GM23338 (cell line): ENCODE measurements at regions not wholly inside any gene's neighbourhood (a gene's known extent, or its start where the extent isn't known, plus 50 kb on each side); places are given as distances from the start of the nearest gene placed in this dataset.

Experiments used
- ATAC-seq: fragments of 200-7000 bp; cut with Tn5 transposase; 3 replicates; pipeline ENCODE4 v1.9.1; 2020
- DNase-seq: peaks from one replicate; pipeline ENCODE4 v3.0.0-alpha.2; 2015; ENCODE audit warnings: low spot score
- H2AFZ ChIP-seq: fragments of 200-600 bp; sonication (generic); 2 replicates; pipeline ENCODE4 v1.8.0; 2016; ENCODE audit warnings: antibody characterized with exemption, mild to moderate bottlenecking, moderate library complexity
- H3F3A ChIP-seq: fragments of 200-600 bp; sonication (generic); replicated peaks from 2 replicates; pipeline ENCODE4 v1.8.0; 2017; ENCODE audit warnings: antibody characterized with exemption, mixed run types, low read depth
- H3K27ac ChIP-seq: fragments of 200-600 bp; sonication (generic); 2 replicates; pipeline ENCODE4 v1.6.1; 2016; ENCODE audit warnings: low read depth
- H3K27me3 ChIP-seq: fragments of 200-600 bp; sonication (generic); 2 replicates; pipeline ENCODE4 v1.8.0; 2016; ENCODE audit warnings: mild to moderate bottlenecking, mixed run types, moderate library complexity; ENCODE audit not compliant: insufficient read depth
- H3K36me3 ChIP-seq: fragments of 200-600 bp; sonication (generic); 2 replicates; pipeline ENCODE4 v1.8.0; 2016; ENCODE audit warnings: mild to moderate bottlenecking; ENCODE audit not compliant: insufficient read depth
- H3K4me1 ChIP-seq: fragments of 200-600 bp; sonication (generic); 2 replicates; pipeline ENCODE4 v1.8.0; 2016; ENCODE audit warnings: mild to moderate bottlenecking, moderate library complexity; ENCODE audit not compliant: insufficient read depth
- H3K4me2 ChIP-seq: fragments of 200-600 bp; sonication (generic); 2 replicates; pipeline ENCODE4 v1.7.1; 2017; ENCODE audit warnings: mixed run types
- H3K4me3 ChIP-seq: fragments of 200-600 bp; sonication (generic); 2 replicates; pipeline ENCODE4 v1.6.1; 2016; ENCODE audit warnings: mixed run types
- H3K79me2 ChIP-seq: fragments of 200-600 bp; sonication (generic); replicated peaks from 2 replicates; pipeline ENCODE4 v1.8.0; 2017; ENCODE audit warnings: mild to moderate bottlenecking; ENCODE audit not compliant: insufficient read depth
- H3K9me2 ChIP-seq: fragments of 200-600 bp; sonication (generic); 2 replicates; pipeline ENCODE4 v1.8.0; 2017; ENCODE audit not compliant: insufficient read depth
- H4K20me1 ChIP-seq: fragments of 200-600 bp; sonication (generic); replicated peaks from 2 replicates; pipeline ENCODE4 v1.8.0; 2017; ENCODE audit warnings: mild to moderate bottlenecking; ENCODE audit not compliant: insufficient read depth
- H3K27ac Mint-ChIP-seq: 2 replicates; pipeline ENCODE4 v1.8.0; 2020; ENCODE audit warnings: inconsistent platforms, mild to moderate bottlenecking, moderate library complexity, mixed read lengths
- H3K27me3 Mint-ChIP-seq: 3 replicates; pipeline ENCODE4 v1.8.0; 2022; ENCODE audit warnings: low read depth, mild to moderate bottlenecking, moderate library complexity, mixed read lengths, inconsistent platforms; ENCODE audit not compliant: insufficient read depth, poor library complexity
- H3K36me3 Mint-ChIP-seq: 3 replicates; pipeline ENCODE4 v1.8.0; 2021; ENCODE audit warnings: low read depth, mild to moderate bottlenecking, inconsistent platforms, moderate library complexity, mixed read lengths
- H3K4me1 Mint-ChIP-seq: 3 replicates; pipeline ENCODE4 v1.8.0; 2020; ENCODE audit warnings: mild to moderate bottlenecking, inconsistent platforms, mixed read lengths
- H3K4me3 Mint-ChIP-seq: 3 replicates; pipeline ENCODE4 v1.8.0; 2021; ENCODE audit warnings: moderate library complexity, mild to moderate bottlenecking, inconsistent platforms, mixed read lengths
- H3K9me3 Mint-ChIP-seq: 3 replicates; pipeline ENCODE4 v1.8.0; 2020; ENCODE audit warnings: moderate library complexity, mild to moderate bottlenecking, inconsistent platforms, mixed read lengths
- CREB1 ChIP-seq: fragments of 250-450 bp; sonication (Bioruptor Pico); IDR thresholded peaks from 2 replicates; pipeline ENCODE4 v1.5.0; 2020; ENCODE audit warnings: low read depth, mild to moderate bottlenecking, moderate library complexity
- EZH2 ChIP-seq: fragments of 200-600 bp; sonication (generic); IDR thresholded peaks from one replicate; pipeline ENCODE4 v1.8.0; 2017; ENCODE audit warnings: antibody characterized with exemption, mild to moderate bottlenecking, low read depth; ENCODE audit not compliant: unreplicated experiment
- EZH2phosphoT487 ChIP-seq: fragments of 200-600 bp; sonication (generic); IDR thresholded peaks from one replicate; pipeline ENCODE4 v1.8.1; 2018; ENCODE audit warnings: antibody characterized with exemption; ENCODE audit not compliant: unreplicated experiment
- JUNB ChIP-seq: IDR thresholded peaks from one replicate; pipeline ENCODE4 v1.6.1; 2016; ENCODE audit warnings: antibody characterized with exemption; ENCODE audit not compliant: unreplicated experiment
- NANOG ChIP-seq: IDR thresholded peaks from 2 replicates; pipeline ENCODE4 v1.6.1; 2016; ENCODE audit warnings: antibody characterized with exemption, borderline replicate concordance
- POLR2AphosphoS5 ChIP-seq: IDR thresholded peaks from 2 replicates; pipeline ENCODE4 v1.6.1; 2016; ENCODE audit warnings: antibody characterized with exemption, low read depth
- STAT1 ChIP-seq: IDR thresholded peaks from one replicate; pipeline ENCODE4 v1.6.1; 2016; ENCODE audit warnings: antibody characterized with exemption; ENCODE audit not compliant: unreplicated experiment
- ZNF114 ChIP-seq: fragments of 250-450 bp; sonication (Bioruptor Pico); IDR thresholded peaks from 2 replicates; pipeline ENCODE4 v1.5.0; 2020; ENCODE audit warnings: mild to moderate bottlenecking, moderate library complexity
- ZNF331 ChIP-seq: fragments of 250-450 bp; sonication (Bioruptor Pico); IDR thresholded peaks from 2 replicates; pipeline ENCODE4 v1.5.0; 2020; ENCODE audit warnings: low read depth, mild to moderate bottlenecking, moderate library complexity
- TF ChIP-seq, protein P1 (sequence below): fragments of 250-450 bp; sonication (Bioruptor Pico); IDR thresholded peaks from 2 replicates; pipeline ENCODE4 v1.5.0; 2020; ENCODE audit warnings: mild to moderate bottlenecking, moderate library complexity
- TF ChIP-seq, protein P2 (sequence below): IDR thresholded peaks from one replicate; pipeline ENCODE4 v1.6.1; 2018; ENCODE audit warnings: antibody characterized with exemption; ENCODE audit not compliant: unreplicated experiment
- TF ChIP-seq, protein P3 (sequence below), 2 experiments: fragments of 200-600 bp in 1 of 2; sonication (generic) in 1 of 2; conservative IDR thresholded peaks; 2 replicates each; pipeline versions ENCODE4 v1.5.1 to v1.6.1; 2016 to 2017; ENCODE audit warnings: antibody characterized with exemption in 2 of 2, low read depth in 2 of 2, mild to moderate bottlenecking in 2 of 2, moderate library complexity in 1 of 2
- TF ChIP-seq, protein P4 (sequence below): IDR thresholded peaks from 2 replicates; pipeline ENCODE4 v1.6.1; 2016; ENCODE audit warnings: antibody characterized with exemption

- Histone ChIP-seq H4K20me1 (no peaks in the 10 kb centered on the region), H3K27me3 (no peaks in the 10 kb centered on the region), H3F3A (no peaks in the 10 kb centered on the region), H3K4me2 (no peak overlapping the region), H3K4me3 (no peak overlapping the region), H3K9me2 (peaks cover 24% of the 10 kb centered on the region; the same call in 1 of the 2 replicates), H3K27ac (no peak overlapping the region), H3K79me2 (no peaks in the 10 kb centered on the region), H3K36me3 (no peaks in the 10 kb centered on the region), H3K4me1 (peaks cover 16% of the 10 kb centered on the region), H2AFZ (no peak overlapping the region)
- Mint-ChIP-seq H3K27ac (no peak overlapping the region), H3K36me3 (peaks cover 3% of the 10 kb centered on the region; the same call in 1 of the 3 replicates), H3K4me1 (peaks cover 25% of the 10 kb centered on the region), H3K27me3 (peaks cover 6% of the 10 kb centered on the region), H3K9me3 (peaks cover 8% of the 10 kb centered on the region), H3K4me3 (no peak overlapping the region)
- TF ChIP-seq, protein P1, sequence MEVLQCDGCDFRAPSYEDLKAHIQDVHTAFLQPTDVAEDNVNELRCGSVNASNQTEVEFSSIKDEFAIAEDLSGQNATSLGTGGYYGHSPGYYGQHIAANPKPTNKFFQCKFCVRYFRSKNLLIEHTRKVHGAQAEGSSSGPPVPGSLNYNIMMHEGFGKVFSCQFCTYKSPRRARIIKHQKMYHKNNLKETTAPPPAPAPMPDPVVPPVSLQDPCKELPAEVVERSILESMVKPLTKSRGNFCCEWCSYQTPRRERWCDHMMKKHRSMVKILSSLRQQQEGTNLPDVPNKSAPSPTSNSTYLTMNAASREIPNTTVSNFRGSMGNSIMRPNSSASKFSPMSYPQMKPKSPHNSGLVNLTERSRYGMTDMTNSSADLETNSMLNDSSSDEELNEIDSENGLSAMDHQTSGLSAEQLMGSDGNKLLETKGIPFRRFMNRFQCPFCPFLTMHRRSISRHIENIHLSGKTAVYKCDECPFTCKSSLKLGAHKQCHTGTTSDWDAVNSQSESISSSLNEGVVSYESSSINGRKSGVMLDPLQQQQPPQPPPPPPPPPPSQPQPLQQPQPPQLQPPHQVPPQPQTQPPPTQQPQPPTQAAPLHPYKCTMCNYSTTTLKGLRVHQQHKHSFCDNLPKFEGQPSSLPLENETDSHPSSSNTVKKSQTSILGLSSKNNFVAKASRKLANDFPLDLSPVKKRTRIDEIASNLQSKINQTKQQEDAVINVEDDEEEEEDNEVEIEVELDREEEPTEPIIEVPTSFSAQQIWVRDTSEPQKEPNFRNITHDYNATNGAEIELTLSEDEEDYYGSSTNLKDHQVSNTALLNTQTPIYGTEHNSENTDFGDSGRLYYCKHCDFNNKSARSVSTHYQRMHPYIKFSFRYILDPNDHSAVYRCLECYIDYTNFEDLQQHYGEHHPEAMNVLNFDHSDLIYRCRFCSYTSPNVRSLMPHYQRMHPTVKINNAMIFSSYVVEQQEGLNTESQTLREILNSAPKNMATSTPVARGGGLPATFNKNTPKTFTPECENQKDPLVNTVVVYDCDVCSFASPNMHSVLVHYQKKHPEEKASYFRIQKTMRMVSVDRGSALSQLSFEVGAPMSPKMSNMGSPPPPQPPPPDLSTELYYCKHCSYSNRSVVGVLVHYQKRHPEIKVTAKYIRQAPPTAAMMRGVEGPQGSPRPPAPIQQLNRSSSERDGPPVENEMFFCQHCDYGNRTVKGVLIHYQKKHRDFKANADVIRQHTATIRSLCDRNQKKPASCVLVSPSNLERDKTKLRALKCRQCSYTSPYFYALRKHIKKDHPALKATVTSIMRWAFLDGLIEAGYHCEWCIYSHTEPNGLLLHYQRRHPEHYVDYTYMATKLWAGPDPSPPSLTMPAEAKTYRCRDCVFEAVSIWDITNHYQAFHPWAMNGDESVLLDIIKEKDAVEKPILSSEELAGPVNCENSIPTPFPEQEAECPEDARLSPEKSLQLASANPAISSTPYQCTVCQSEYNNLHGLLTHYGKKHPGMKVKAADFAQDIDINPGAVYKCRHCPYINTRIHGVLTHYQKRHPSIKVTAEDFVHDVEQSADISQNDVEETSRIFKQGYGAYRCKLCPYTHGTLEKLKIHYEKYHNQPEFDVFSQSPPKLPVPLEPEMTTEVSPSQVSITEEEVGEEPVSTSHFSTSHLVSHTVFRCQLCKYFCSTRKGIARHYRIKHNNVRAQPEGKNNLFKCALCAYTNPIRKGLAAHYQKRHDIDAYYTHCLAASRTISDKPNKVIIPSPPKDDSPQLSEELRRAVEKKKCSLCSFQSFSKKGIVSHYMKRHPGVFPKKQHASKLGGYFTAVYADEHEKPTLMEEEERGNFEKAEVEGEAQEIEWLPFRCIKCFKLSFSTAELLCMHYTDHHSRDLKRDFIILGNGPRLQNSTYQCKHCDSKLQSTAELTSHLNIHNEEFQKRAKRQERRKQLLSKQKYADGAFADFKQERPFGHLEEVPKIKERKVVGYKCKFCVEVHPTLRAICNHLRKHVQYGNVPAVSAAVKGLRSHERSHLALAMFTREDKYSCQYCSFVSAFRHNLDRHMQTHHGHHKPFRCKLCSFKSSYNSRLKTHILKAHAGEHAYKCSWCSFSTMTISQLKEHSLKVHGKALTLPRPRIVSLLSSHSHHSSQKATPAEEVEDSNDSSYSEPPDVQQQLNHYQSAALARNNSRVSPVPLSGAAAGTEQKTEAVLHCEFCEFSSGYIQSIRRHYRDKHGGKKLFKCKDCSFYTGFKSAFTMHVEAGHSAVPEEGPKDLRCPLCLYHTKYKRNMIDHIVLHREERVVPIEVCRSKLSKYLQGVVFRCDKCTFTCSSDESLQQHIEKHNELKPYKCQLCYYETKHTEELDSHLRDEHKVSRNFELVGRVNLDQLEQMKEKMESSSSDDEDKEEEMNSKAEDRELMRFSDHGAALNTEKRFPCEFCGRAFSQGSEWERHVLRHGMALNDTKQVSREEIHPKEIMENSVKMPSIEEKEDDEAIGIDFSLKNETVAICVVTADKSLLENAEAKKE (CRISPR knock-in tag): no peak
- no peak for TF ChIP-seq EZH2phosphoT487
- no peak for TF ChIP-seq ZNF331
- no peak for TF ChIP-seq ZNF114 (CRISPR knock-in tag)
- no peak for TF ChIP-seq STAT1
- TF ChIP-seq, protein P2, sequence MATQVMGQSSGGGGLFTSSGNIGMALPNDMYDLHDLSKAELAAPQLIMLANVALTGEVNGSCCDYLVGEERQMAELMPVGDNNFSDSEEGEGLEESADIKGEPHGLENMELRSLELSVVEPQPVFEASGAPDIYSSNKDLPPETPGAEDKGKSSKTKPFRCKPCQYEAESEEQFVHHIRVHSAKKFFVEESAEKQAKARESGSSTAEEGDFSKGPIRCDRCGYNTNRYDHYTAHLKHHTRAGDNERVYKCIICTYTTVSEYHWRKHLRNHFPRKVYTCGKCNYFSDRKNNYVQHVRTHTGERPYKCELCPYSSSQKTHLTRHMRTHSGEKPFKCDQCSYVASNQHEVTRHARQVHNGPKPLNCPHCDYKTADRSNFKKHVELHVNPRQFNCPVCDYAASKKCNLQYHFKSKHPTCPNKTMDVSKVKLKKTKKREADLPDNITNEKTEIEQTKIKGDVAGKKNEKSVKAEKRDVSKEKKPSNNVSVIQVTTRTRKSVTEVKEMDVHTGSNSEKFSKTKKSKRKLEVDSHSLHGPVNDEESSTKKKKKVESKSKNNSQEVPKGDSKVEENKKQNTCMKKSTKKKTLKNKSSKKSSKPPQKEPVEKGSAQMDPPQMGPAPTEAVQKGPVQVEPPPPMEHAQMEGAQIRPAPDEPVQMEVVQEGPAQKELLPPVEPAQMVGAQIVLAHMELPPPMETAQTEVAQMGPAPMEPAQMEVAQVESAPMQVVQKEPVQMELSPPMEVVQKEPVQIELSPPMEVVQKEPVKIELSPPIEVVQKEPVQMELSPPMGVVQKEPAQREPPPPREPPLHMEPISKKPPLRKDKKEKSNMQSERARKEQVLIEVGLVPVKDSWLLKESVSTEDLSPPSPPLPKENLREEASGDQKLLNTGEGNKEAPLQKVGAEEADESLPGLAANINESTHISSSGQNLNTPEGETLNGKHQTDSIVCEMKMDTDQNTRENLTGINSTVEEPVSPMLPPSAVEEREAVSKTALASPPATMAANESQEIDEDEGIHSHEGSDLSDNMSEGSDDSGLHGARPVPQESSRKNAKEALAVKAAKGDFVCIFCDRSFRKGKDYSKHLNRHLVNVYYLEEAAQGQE: no peak
- TF ChIP-seq JUNB: no peak
- TF ChIP-seq, protein P3, sequence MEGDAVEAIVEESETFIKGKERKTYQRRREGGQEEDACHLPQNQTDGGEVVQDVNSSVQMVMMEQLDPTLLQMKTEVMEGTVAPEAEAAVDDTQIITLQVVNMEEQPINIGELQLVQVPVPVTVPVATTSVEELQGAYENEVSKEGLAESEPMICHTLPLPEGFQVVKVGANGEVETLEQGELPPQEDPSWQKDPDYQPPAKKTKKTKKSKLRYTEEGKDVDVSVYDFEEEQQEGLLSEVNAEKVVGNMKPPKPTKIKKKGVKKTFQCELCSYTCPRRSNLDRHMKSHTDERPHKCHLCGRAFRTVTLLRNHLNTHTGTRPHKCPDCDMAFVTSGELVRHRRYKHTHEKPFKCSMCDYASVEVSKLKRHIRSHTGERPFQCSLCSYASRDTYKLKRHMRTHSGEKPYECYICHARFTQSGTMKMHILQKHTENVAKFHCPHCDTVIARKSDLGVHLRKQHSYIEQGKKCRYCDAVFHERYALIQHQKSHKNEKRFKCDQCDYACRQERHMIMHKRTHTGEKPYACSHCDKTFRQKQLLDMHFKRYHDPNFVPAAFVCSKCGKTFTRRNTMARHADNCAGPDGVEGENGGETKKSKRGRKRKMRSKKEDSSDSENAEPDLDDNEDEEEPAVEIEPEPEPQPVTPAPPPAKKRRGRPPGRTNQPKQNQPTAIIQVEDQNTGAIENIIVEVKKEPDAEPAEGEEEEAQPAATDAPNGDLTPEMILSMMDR (conservative IDR thresholded peaks at IDR 0.05; ENCODE audit: low read depth in 2 of 2): no peak
- TF ChIP-seq CREB1 (CRISPR knock-in tag): no peak
- TF ChIP-seq POLR2AphosphoS5: no peak
- TF ChIP-seq NANOG: no peak
- TF ChIP-seq, protein P4, sequence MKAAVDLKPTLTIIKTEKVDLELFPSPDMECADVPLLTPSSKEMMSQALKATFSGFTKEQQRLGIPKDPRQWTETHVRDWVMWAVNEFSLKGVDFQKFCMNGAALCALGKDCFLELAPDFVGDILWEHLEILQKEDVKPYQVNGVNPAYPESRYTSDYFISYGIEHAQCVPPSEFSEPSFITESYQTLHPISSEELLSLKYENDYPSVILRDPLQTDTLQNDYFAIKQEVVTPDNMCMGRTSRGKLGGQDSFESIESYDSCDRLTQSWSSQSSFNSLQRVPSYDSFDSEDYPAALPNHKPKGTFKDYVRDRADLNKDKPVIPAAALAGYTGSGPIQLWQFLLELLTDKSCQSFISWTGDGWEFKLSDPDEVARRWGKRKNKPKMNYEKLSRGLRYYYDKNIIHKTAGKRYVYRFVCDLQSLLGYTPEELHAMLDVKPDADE: no peak
- TF ChIP-seq EZH2: no peak
- no peak for DNase-seq
- ATAC-seq: no peak
Measured at GRCh38 chr10:78170026-78170475, 136.4 kb downstream of the RPS24 start.
